ENCODE measurements at regions not wholly inside any gene's neighbourhood (a gene's known extent, or its start where the extent isn't known, plus 50 kb on each side); places are given as distances from the start of the nearest gene placed in this dataset.

- DNase-seq (ENCODE audit: low read depth), result no peak
- TF ChIP-seq CTCF (IDR thresholded peaks at IDR 0.05; ENCODE audit: insufficient read depth, low read length), result no peak
- no peak overlapping the region for H3K4me3 ChIP-seq (ENCODE audit: low read depth, low read length)
Measured at GRCh38 chr20:24830649-24831048, 118.4 kb upstream of the CST7 start.

GRCh38 chr20:24831232-24831631, 117.8 kb upstream of the CST7 start:
- H3K4me3 ChIP-seq (ENCODE audit: low read depth, low read length), result no peak overlapping the region
- DNase-seq (ENCODE audit: low read depth), result no peak
- no peak for TF ChIP-seq CTCF (IDR thresholded peaks at IDR 0.05; ENCODE audit: insufficient read depth, low read length)

GRCh38 chr20:24832518-24832917, 116.6 kb upstream of the CST7 start:
- TF ChIP-seq CTCF (IDR thresholded peaks at IDR 0.05; ENCODE audit: insufficient read depth, low read length), result no peak
- no peak for DNase-seq (ENCODE audit: low read depth)
- no peak overlapping the region for H3K4me3 ChIP-seq (ENCODE audit: low read depth, low read length)

DNA sequence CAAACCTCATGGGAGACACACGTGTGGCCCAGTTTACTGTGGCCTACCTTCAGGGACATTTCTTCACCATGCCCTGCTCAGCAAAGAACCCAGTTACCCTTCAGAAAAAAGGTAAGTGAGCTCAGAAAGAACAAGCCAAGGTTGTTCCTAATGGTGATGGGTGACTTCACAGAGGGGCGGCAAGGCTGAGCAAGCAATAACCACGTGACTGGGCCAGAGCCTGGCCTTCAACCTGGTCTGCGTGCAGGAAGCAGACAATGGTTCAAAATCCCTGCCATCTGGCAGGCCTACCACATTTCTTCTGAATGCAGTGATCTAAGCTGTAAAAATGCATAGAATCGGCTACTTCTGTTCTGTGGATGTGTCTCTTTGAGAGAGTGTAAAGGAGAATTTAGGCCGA, 115.5 kb upstream of the CST7 start:
- DNase-seq (ENCODE audit: low read depth), result no peak
- H3K4me3 ChIP-seq (ENCODE audit: low read depth, low read length), result no peak overlapping the region

GRCh38 chr20:24834310-24834709, 114.8 kb upstream of the CST7 start:
- TF ChIP-seq CTCF (IDR thresholded peaks at IDR 0.05; ENCODE audit: insufficient read depth, low read length), result no peak
- DNase-seq (ENCODE audit: low read depth), result no peak
- no peak overlapping the region for H3K4me3 ChIP-seq (ENCODE audit: low read depth, low read length)

More for the DNA sequence above, 115.5 kb upstream of the CST7 start:
- no peak for TF ChIP-seq CTCF (IDR thresholded peaks at IDR 0.05; ENCODE audit: insufficient read depth, low read length)

GRCh38 chr20:24835195-24835594, 113.9 kb upstream of the CST7 start:
- no peak for TF ChIP-seq CTCF (IDR thresholded peaks at IDR 0.05; ENCODE audit: insufficient read depth, low read length)
- DNase-seq (ENCODE audit: low read depth), result no peak
- no peak overlapping the region for H3K4me3 ChIP-seq (ENCODE audit: low read depth, low read length)

DNA sequence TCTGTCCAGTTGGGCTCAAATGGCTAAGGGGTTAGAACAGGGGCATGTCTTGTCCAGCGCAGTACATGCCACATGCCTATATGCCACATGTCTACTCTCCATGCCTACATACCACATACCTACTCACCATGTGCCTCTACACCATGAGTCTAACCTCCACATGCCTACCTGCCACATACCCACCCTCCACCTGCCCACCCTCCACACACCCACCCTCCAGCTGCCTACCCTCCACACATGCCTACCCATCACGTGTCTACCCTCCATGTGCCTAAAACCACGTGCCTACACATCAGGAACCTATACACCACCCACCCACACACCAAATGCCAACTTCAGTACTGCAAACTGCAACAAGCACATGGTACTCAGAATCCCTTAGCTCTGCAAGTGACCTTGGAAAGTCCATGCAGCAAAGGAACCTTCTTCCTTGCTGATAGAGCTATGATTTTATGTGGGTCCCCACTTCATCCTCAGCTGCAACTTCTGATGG, 113.0 kb upstream of the CST7 start:
- no peak for TF ChIP-seq CTCF (IDR thresholded peaks at IDR 0.05; ENCODE audit: insufficient read depth, low read length)
- DNase-seq (ENCODE audit: low read depth), result no peak
- H3K4me3 ChIP-seq (ENCODE audit: low read depth, low read length), result no peak overlapping the region

Data from fibroblast of the aortic adventitia (primary cell).